Calu3 (cell line): ENCODE measurements at regions not wholly inside any gene's neighbourhood (a gene's known extent, or its start where the extent isn't known, plus 50 kb on each side); places are given as distances from the start of the nearest gene placed in this dataset.

Source experiments
- BruUV-seq: library from RNA; stranded (reverse); fragments of 400-500 nt; replicated peaks from 2 replicates; lab custom pipeline; 2021; lab: Mats Ljungman, UMichigan
- CTCF ChIA-PET: fragments of 300-600 bp; sonication (Branson Sonifier 250); formaldehyde crosslinking; loops from one replicate; lab custom pipeline; 2022; ENCODE audit warnings: antibody characterized with exemption; lab: Charles Lee
- DNase-seq: peaks from one replicate; pipeline ENCODE4 v3.0.0; 2022
- H3K27ac Mint-ChIP-seq: one replicate; pipeline ENCODE4 v1.8.0; 2022; ENCODE audit warnings: mixed read lengths; ENCODE audit not compliant: unreplicated experiment
- H3K27me3 Mint-ChIP-seq: one replicate; pipeline ENCODE4 v1.8.0; 2022; ENCODE audit warnings: mixed read lengths; ENCODE audit not compliant: unreplicated experiment
- H3K36me3 Mint-ChIP-seq: one replicate; pipeline ENCODE4 v1.8.0; 2022; ENCODE audit warnings: mild to moderate bottlenecking, moderate library complexity, mixed read lengths; ENCODE audit not compliant: insufficient read depth, unreplicated experiment
- H3K4me1 Mint-ChIP-seq: one replicate; pipeline ENCODE4 v1.8.0; 2022; ENCODE audit warnings: mild to moderate bottlenecking, low read depth, mixed read lengths; ENCODE audit not compliant: unreplicated experiment
- H3K4me3 Mint-ChIP-seq: one replicate; pipeline ENCODE4 v1.8.0; 2022; ENCODE audit warnings: mild to moderate bottlenecking, low read depth, moderate library complexity, mixed read lengths; ENCODE audit not compliant: unreplicated experiment
- H3K9me3 Mint-ChIP-seq: one replicate; pipeline ENCODE4 v1.8.0; 2022; ENCODE audit warnings: low read depth, mixed read lengths; ENCODE audit not compliant: unreplicated experiment
- CTCF ChIP-seq: fragments of 200-600 bp; IDR thresholded peaks from one replicate; pipeline ENCODE4 v1.8.0; 2022; ENCODE audit warnings: antibody characterized with exemption; ENCODE audit not compliant: unreplicated experiment
- intact Hi-C: fragments of 100-400 bp; cut with micrococcal nuclease; formaldehyde crosslinking; loops from one replicate; pipeline ENCODE4 v1.10.0; 2022; ENCODE audit not compliant: unreplicated experiment

- H3K27me3 Mint-ChIP-seq, result peaks cover 45% of the 10 kb centered on the region
- no TSS peak for BruUV-seq
- H3K4me1 Mint-ChIP-seq, result no peaks in the 10 kb centered on the region
- CTCF ChIA-PET, result no interaction called here
- H3K27ac Mint-ChIP-seq, result no peak overlapping the region
- no peaks in the 10 kb centered on the region for H3K9me3 Mint-ChIP-seq
- no peak overlapping the region for H3K4me3 Mint-ChIP-seq
- TF ChIP-seq CTCF, result no peak
- no peak for DNase-seq
- H3K36me3 Mint-ChIP-seq, result no peaks in the 10 kb centered on the region
- intact Hi-C loops, result no loop called here
Observed at GRCh38 chr20:24775966-24776365, 173.1 kb upstream of the CST7 start.

- TF ChIP-seq CTCF, result no peak
- H3K4me3 Mint-ChIP-seq, result no peak overlapping the region
- H3K27me3 Mint-ChIP-seq, result peaks cover 41% of the 10 kb centered on the region
- CTCF ChIA-PET, result no interaction called here
- no peak overlapping the region for H3K27ac Mint-ChIP-seq
- intact Hi-C loops, result no loop called here
- H3K9me3 Mint-ChIP-seq, result no peaks in the 10 kb centered on the region
- DNase-seq, result no peak
- H3K4me1 Mint-ChIP-seq, result no peaks in the 10 kb centered on the region
- no TSS peak for BruUV-seq
- no peaks in the 10 kb centered on the region for H3K36me3 Mint-ChIP-seq
Observed at GRCh38 chr20:24776755-24777271, 172.3 kb upstream of the CST7 start.

GRCh38 chr20:24777746-24778145 lies 171.3 kb upstream of the CST7 start:
- intact Hi-C loops, result no loop called here
- H3K36me3 Mint-ChIP-seq, result no peaks in the 10 kb centered on the region
- TF ChIP-seq CTCF, result no peak
- CTCF ChIA-PET, result no interaction called here
- no peak for DNase-seq
- H3K27me3 Mint-ChIP-seq, result peaks cover 35% of the 10 kb centered on the region
- no TSS peak for BruUV-seq
- H3K4me3 Mint-ChIP-seq, result no peak overlapping the region
- H3K4me1 Mint-ChIP-seq, result no peaks in the 10 kb centered on the region
- no peaks in the 10 kb centered on the region for H3K9me3 Mint-ChIP-seq
- no peak overlapping the region for H3K27ac Mint-ChIP-seq

GRCh38 chr20:24778585-24779031 lies 170.5 kb upstream of the CST7 start:
- no peak for TF ChIP-seq CTCF
- no peaks in the 10 kb centered on the region for H3K4me1 Mint-ChIP-seq
- no peak for DNase-seq
- no TSS peak for BruUV-seq
- CTCF ChIA-PET, result no interaction called here
- H3K27ac Mint-ChIP-seq, result no peak overlapping the region
- H3K9me3 Mint-ChIP-seq, result no peaks in the 10 kb centered on the region
- H3K27me3 Mint-ChIP-seq, result peaks cover 43% of the 10 kb centered on the region
- H3K36me3 Mint-ChIP-seq, result no peaks in the 10 kb centered on the region
- no peak overlapping the region for H3K4me3 Mint-ChIP-seq
- intact Hi-C loops, result no loop called here
